Keratinocyte (primary cell): ENCODE measurements at regions not wholly inside any gene's neighbourhood (a gene's known extent, or its start where the extent isn't known, plus 50 kb on each side); places are given as distances from the start of the nearest gene placed in this dataset.

Experiments used
- CTCF ChIP-seq, 3 experiments: IDR thresholded peaks in 1 of 3; conservative IDR thresholded peaks in 1 of 3; optimal IDR thresholded peaks in 1 of 3; 2 replicates in 2 of 3; 3 replicates in 1 of 3; pipeline versions ENCODE3 to v1.5.1; 2011; ENCODE audit warnings: low read length in 3 of 3, mild to moderate bottlenecking in 3 of 3, moderate library complexity in 2 of 3, control low read depth in 1 of 3, inconsistent platforms in 1 of 3; ENCODE audit not compliant: insufficient read depth in 2 of 3; ENCODE audit errors: extremely low read depth in 1 of 3
- EZH2 ChIP-seq: IDR thresholded peaks from one replicate; pipeline ENCODE4 v1.6.1; 2012; ENCODE audit warnings: inconsistent platforms, mild to moderate bottlenecking, low read length, moderate library complexity

GRCh38 chr12:94027561-94027960 is 120.8 kb upstream of the PLXNC1 start:
- TF ChIP-seq CTCF (optimal IDR thresholded peaks at IDR 0.05 in 1 of 3, IDR thresholded peaks at IDR 0.05 in 1 of 3, conservative IDR thresholded peaks at IDR 0.05 in 1 of 3; ENCODE audit: extremely low read depth in 1 of 3, insufficient read depth in 2 of 3, low read length in 3 of 3) (no peak), EZH2 (no peak)
